DMS53 treated with DMSO at 0.1 percent for 48 hours (cell line): ENCODE measurements at regions not wholly inside any gene's neighbourhood (a gene's known extent, or its start where the extent isn't known, plus 50 kb on each side); places are given as distances from the start of the nearest gene placed in this dataset.

Experiments used
- DNase-seq: peaks from one replicate; lab custom pipeline; 2025; ENCODE audit not compliant: unreplicated experiment; lab: John Stamatoyannopoulos, UW

DNA sequence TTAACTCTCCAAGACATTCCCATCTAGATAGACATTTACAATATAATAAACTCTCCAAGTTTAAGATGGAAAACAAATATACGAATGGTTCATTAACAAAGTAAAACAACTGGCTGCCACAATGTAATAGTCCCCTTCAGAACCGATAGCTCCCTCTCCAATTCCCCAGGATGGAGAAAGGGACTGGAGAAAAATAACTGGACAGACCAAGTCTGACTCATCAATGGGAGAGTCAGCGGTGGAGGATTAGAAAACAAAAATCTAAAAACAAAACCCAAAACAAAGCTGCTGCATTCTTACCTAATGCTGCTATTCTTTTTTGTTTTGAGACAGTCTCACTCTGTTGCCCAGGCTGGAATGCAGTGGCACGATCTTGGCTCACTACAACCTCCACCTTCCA, 468.1 kb downstream of the SHQ1 start:
- DNase-seq, result no peak

DNA sequence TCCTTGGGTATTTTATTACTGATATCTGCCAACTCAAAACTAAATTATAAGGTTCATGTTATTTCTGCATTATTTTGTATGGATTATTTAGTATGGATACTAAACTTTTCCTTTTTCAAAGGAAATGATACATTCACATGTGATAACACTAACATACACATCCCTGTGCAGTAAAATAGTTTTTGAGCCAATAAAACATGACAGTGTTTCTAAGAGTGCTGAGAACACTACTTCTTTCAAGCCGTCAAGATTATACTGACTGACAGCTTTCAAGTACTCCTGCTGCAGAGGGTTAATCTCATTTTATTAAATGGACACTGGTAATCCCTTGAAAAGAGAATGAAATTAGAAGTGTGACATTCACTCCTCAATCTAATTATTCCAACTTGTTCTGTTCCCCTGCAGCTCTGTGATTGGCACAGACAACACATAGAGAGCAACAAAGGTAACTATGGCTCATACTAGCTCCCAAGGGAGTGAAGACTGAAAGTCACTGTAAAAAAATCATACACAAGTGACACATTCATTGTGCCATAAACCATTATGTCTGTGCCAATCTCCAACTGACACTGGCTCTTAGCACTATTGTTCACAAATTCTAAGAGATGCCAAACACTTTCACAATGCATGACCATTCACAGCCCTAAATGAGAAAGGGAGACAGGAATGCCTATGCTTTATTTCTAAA, 468.6 kb downstream of the SHQ1 start:
- no peak for DNase-seq

DNA sequence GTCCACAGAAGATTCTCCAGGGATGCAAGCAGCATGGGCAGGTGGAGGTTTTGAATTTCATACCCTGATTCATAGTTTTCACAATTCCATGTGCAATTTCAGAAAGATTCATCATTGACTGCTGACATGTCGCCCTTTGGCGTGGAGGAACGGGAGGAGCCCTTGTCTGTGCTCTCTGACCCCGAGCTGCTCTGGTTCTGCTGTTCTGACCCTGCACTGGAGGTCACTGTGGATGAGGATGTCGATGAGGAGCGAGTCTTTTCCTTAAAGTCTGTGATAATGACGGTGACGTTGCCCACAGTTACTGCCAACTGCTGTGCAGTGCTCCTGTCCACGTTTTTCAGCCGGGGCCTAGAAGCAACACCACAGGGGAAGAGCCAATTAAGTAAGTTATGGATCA, 470.0 kb downstream of the SHQ1 start:
- DNase-seq, result no peak

DNA sequence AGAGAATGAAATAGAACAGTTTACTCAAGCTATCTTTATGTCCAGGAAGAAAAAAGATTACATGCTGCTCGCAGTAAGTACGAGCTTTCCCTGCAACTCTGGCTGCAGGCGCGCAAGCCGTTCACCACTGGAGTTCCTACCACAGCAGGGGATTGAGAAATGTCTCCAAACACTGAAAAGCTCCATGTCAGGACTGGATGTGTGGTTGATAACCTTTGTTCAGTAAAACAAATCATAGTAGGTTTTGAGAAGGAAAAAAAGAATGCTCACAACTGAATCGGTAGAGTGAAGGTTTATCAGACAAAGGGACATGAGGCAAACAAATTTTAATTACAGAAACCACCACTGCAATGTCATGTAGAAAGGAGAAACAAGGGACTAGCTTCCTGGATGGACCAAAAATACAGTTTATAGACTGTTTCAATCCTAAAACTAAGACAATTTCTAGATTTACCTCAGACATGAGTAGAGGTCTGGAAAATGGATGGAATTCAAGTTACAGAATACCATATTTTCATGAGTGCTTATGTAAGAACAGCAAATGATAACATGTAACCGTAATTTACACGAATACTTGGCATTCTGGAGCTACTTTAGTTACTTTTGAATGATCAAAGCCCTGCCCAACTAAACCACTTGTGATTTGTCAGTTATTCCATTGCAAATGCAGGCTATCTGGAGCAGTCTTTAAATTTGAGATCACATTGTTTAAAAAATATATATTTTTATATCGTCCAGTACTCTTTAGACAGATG, 471.1 kb downstream of the SHQ1 start:
- DNase-seq, result no peak

DNA sequence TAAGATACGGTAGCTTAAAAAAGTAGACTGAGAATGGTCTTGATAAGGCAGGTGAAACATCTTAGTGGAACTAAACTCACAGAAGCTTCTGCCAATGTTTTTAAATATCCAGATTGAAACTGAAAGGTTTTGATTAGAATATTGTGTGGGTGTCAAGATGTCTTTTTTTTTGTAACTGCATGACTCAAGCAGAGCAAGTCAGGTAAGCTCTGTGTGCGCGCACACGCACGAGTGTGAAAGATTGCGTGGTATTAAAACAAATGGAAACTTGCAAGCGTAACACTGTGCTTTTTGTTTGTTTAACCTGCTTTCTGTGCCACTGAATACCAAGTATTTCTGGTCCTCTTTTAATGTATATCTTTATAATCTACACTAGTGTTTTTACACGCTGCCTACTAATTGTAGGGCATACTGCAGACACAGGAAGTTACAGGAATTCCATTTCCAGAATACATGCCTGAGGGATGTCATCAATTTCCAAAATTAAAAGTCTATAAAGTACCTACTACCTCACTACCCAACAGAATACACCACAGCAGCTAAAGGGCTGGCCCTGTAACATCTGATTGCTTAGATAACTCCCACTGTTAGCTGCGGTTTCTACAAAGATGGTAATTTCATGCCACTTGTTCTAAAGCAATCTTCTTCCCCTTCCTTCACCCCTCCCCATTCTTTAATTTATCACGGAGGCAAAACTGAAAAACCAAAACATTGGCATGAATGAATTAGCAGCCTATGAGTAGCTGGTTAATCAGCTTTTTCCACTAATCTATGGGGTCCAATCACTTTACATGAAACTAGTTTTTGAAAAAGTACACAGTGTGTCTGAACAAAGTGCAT, 472.8 kb downstream of the SHQ1 start:
- DNase-seq, result no peak

DNA sequence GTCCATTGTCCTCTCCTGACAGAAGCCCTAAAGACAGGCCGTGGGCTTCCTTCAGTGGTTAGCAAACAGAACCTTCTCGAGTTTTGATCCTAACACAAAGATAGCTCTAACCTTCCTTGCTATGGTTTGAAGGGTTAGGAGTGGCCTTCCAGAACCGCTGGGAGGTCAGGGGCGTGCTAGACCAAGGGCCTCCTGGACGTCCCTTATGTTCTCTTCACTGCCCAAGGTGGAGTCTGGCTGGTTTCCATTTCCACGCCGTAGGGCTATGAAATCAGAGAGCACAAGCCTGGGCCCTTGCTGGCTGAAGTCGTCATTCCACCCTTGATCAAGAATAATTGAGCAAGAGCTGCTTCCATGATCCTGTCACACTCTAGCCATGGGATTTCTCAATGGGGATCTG, 475.1 kb downstream of the SHQ1 start:
- no peak for DNase-seq

DNA sequence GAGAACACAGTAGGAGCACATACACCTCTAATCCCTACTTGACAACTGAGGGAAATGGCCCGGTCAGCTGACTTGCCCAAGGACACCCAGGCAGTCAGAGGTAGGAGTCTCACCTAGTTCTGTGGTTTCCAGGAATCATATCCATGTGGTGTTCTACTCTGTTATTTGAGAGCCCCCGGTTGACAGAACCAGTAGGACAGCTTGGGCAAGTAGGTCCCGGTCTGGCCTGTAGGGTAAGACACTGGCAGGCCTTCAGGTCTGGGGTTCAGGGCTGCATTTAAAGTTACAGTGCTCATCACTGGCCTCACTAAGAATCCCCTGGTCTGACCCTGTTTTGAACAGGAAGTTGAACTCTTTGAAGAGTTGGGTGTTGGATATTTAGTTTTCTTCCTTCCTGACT, 476.1 kb downstream of the SHQ1 start:
- DNase-seq, result no peak

DNA sequence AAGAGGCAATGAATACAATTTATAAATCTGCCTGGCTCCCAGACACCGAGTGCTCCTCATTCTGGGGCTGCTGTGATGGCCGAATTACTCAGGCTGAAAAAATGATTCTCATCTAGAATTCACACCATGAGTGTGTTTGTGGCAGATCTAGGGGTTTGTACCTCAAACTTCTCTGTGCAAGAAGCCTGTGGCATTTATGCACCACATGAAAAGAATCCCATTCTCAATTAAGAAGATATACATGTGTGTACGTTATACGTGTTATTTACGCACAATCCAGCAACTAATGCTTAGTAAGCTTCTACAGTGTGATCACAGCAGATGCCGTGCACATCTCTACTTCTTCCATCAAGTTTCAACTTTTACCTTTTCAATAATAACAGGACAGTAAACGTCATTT, 476.8 kb downstream of the SHQ1 start:
- no peak for DNase-seq

DNA sequence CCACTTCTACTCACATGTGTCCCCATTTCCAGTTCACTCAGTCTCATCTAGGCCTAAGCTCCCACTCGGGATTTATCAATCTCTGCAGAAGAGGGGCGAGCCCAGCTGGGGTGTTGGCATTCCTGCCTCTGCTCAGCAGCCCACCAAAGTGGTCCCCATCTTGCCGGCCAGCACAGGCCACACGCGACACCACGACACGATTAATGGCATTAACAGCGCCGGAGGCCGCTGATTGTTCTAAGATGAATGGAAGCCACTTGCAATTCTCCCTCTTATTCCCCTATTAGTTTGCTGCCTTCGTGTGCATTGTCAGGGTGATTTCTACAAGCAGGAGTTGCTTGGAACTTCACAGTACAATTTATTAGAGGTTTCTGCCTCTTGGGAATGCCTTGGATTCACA, 477.3 kb downstream of the SHQ1 start:
- DNase-seq, result no peak

DNA sequence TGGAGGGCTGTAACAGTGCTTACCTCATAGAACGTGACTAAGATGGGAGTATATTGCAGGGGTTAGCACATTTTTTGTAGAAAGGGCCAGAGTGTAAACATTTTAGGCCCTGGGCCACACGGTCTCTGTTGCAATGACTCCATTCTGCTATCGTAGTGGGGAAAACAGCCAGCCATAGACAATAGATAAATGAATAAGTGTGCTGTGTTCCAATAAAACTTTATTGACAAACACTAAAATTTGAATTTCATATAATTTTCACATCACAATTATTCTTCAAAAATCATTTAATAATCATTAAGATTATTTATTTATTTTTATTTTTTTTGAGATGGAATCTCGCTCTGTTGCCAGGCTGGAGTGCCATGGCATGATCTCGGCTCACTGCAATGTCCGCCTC, 478.6 kb downstream of the SHQ1 start:
- no peak for DNase-seq

DNA sequence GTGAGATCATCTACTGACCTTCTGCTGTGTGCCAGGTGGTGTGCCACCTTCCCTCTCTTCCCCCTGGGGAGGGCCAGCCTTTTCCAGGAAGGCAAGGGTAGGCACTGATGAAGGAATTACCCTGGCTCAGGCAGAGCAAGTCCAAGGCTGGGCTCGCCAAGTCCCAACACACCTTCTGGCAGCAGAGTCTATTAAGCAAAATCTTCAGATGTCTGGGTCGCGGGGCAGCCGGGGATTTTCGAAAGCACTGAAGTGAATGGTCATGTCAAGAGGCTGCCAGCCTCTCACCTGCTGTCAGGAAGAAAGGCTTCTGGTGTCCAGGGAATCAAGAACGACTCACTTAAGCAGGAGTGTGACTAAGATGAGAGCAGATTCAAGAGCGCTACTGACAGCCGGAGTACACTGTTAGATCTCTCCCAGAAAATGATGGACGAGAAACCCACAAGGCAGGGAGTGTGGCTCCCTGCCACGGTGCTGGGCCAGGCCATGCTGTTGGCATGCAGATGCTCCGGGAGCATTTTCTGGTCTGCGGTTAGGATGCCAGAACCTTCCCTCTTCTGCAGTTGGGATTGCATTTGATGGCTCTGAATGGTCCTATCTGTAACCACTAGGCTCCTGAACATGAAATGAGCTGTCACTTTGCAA, 479.8 kb downstream of the SHQ1 start:
- no peak for DNase-seq

DNA sequence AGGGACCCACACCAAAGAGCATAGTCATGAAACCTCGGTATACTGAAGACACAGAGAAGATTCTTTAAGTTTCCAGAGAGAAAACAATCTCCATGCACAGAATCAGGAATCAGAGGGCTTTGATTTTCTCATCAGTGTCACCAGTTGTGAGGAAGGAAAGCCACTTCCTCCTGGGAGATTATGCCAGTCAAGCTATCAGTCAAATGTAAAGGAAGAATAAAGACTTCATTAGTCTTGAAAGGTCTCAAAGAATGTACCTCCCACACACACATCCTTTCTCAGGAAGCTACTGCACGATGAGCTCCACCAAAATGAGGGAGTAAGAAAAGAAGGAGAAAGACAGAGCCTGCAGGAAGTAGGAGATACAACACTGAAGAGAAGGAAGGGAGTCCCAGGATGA, 486.3 kb downstream of the SHQ1 start:
- no peak for DNase-seq

DNA sequence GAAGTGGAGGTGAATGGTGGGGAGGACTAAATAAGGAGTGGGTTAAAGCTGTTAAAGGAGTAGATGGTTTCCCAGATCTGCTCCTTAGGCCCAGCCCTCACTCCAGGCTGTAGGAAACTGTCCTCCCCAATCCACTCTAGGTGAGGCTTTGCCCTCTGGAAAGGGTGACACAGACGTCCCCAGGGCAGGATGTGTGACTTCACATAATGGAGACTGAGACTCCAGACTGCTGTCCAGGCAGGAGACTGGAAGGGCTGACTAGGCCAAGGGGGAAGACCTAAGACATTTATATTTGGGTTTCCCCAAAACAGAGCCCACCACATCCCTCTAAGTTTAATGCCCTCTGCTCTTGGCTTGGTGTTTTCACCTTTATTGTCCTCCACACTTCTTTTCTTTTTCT, 488.5 kb downstream of the SHQ1 start:
- DNase-seq, result no peak

DNA sequence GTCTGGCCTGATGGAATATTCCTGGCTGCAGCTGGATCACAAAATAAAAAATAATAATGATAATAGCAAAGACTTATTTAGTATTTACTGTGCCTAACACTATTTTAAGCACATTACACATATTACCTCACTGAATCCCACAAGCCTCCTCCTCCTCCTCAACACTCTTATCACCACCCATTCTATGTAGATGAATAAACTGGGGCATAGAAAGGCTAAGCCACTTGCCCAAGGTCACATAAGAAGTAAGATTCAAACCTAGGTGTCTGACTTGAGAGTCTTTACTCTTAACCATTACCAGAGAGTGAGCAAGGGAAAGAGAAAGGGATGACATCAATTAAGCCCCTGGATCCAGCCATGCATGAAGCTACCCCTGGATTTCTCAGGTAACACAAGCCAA, 493.1 kb downstream of the SHQ1 start:
- no peak for DNase-seq

DNA sequence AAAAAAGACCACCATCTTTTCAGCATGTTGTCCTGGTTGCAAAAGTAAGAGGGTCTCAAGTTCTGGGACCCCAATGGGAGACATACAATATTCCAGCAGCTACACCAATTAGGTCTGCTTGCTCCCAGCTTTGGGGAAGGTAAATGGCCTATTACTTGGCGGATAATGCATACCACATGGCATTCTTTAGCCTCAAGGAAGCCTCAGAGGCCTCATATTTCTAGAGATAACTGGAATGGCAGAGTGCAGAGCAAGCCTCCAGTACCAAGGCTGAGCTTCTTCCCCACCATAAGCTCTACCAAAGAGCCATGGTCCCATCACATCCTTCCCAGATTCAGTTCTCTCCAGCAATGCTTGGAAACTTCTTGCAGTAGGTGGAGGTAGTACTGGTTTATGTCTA, 493.8 kb downstream of the SHQ1 start:
- DNase-seq, result no peak

DNA sequence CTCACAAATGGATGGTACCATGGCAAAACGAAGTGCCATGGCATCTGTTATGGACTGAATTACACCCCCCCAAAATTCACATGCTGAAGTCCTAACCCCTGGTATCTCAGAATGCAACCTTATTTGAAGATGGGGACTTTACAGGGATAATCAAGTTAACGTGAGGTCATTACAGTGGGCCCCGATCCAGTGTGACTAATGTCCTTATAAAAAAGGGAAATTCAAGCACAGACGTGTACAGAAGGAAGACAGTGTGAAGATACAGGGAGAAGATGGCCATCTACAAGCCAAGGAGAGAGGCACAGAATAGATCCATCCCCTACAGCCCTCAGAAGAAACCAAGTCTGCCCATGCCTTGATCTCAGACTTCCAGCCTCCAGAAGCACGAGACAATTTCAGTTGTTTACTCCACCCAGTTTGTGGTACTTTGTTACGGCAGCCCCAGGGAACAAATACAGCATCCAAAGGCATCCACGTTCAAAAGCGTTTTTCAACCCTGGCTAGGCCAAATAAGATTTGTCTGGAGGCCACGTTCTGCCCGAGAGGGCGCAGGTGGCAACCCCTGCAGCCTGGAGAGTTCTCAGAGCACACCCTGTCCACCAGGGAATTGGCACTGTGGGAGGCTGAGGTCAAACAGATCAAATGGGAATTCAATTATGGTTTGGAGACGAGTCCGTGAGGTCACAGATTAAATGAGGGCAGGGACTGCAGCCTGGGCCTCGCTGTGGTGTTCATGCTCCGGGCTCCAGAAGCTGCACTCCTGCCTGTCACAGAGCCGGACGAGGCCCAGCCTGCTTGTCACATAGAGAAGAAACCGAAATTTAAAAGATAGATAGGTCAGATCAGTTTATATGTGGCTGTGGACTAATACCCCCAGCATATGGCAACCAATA, 494.8 kb downstream of the SHQ1 start:
- DNase-seq, result no peak

DNA sequence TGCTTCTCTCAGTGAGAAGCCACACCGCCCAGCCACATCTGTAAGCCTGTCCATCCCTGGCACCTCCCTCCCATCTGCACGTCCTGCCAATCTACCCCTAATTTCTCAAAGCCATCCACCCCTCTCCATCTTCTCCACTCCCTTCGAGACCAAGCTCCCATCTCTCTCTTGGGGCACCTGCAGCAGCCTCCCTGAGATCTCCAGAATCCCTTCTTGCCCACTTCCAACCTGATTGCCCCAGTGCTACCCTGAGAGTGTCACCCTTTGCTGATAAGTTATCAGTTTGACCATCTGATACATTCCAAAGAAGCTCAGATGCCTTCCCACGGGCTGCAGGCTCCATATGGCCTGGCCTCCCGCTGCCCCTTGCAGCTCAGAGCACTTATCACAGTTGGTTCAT, 496.1 kb downstream of the SHQ1 start:
- no peak for DNase-seq

DNA sequence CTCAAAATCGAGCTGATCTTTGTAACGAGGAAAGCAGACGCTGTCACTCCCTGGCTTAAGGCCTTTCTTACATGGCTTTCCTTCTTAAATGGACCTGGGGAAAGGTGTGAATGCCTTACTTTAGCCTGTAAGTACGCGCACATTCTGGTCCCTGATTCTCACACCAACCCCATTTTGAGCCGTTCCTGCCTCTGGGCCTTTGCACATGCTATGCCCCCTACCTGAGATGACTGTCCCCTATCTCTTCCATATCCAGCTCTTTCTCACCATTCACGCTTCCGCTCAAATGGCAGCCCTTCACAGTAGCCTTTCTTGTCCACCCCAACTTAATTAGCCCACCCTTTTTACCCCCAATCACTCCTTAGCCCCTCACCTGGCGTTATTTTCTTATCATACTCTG, 496.7 kb downstream of the SHQ1 start:
- no peak for DNase-seq

DNA sequence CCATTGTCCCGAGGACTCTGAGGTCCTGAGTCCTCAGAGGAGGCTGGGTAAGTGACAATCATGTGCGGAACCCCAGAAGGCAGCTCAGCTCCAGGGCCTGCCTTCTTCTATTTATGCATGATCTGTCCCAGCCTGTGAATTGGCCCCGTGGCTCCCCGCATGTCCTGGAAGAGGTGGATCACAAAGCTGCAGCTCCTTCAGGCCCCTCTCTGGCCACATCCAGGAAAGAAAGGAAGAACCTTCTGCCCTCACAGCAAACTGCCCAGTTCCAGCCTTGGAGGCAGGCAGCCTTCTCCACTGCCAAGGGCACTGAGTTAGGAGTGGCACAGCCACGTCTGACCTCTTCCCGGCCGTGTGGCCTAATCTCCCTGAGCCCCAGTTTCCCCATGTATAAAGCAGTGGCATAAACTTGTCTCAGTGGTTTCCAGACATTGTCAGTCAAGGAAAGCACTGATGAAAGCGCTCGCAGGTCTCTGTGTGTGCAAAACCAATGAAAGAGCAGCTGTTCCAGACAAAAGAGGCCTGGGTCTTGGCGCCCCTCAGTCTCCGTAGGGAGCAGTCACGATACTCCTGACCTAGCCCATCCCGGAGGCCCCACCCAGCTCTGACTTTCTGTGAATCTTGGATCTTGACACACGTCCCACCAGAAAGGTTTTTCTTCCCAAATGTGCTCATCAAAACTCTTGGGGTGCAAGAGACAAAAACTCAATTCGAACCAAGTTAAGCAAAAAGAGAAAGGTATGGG, 497.3 kb downstream of the SHQ1 start:
- no peak for DNase-seq

DNA sequence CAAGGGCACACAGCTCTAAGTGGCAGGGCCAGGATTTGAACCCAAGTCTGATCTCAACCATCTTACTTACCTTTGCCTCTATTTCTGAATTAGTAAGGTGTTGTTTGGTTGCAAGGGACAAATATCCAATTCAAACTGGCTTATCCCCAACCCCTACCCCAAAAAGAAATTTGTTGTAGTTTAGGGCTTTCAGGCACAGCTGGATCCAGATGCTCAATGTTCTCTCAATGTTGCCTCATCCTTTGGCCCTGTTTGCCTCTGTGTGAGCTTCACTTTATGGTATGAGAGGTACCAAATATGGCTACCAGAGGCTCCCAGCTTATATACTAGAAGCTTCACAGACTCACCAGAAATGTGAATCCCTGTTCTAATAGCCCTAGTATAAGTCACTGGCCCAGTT, 499.9 kb downstream of the SHQ1 start:
- DNase-seq, result no peak
